ENCODE measurements at regions not wholly inside any gene's neighbourhood (a gene's known extent, or its start where the extent isn't known, plus 50 kb on each side); places are given as distances from the start of the nearest gene placed in this dataset.

DNA sequence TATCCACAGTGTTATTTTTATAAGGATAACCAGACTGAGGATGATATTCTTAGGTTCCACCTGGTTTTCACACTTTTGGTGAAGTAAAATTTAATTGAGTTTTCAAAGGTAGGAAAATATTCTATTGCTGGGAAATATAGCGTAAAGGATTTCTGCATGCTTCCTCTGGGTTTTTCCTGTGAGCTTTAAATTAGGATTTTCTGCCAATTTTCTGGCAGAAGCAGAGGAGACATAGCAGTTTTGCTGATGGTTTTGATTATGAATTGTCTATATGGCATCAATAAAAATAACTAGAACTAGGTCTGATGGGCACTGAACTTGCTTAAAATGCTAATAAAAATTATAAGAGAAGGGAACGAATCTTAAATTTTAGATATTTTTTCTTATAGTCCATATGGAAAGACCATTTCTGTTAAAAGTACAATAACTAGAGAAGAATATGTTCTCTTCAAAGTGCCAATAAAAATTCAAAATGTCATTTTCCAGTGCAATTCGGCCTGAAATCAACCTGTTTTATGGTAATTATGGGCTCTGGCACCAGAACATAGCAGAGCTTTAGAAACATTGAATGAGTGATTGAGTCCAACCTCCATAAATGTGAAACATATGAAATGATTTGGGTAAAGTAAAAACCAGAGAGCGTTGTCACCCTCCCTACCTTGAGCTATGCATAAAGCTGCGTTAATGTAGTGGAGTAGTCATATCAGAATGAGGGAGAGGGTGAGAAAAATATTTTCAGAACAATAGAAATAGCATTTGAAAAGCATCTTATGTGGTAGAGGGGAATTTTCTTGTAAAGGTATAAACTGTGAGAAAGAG is 279.7 kb downstream of the SPRY1 start:
- TF ChIP-seq GATA3 (IDR thresholded peaks at IDR 0.05; ENCODE audit: low read depth, low read length) (no peak), GATA2 (IDR thresholded peaks at IDR 0.05; ENCODE audit: low read depth, low read length) (no peak)

DNA sequence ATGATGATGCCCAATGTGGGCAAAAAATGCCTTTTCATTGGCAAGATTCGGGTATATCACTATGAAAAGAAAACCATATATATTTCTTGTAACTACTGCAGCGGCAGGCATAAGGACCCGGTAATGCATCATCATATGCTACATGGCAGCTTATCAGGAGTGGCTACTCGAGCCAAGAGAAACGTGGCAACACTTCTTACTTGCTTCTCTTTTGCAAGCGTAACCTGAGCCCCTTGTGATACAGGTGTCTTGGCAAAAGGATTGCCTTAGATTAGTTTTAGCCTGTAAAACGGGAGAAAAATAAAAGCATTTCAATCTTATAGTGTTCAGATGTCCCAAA is 280.3 kb downstream of the SPRY1 start:
- TF ChIP-seq GATA3 (IDR thresholded peaks at IDR 0.05; ENCODE audit: low read depth, low read length) (no peak), GATA2 (IDR thresholded peaks at IDR 0.05; ENCODE audit: low read depth, low read length) (no peak)

DNA sequence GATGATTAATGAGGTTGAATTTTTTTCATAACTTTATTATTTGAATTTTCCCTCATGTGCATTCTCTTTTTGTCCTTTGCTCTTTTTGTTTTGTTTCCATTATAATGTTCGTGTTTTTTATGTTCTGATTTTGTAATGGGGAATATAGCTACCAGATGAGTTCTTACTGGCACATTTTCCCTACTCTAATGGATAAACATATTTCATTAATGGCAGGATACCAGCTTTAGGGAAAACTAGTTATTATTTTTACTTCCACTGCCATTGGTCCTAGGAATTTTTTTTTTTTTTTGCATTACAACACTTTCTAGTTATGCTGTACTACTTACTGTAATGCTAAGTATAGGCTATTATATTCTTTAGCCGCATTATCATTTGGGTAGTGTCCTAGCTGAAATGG is 286.3 kb downstream of the SPRY1 start:
- no peak for TF ChIP-seq GATA2 (IDR thresholded peaks at IDR 0.05; ENCODE audit: low read depth, low read length)
- TF ChIP-seq GATA3 (IDR thresholded peaks at IDR 0.05; ENCODE audit: low read depth, low read length) = no peak

DNA sequence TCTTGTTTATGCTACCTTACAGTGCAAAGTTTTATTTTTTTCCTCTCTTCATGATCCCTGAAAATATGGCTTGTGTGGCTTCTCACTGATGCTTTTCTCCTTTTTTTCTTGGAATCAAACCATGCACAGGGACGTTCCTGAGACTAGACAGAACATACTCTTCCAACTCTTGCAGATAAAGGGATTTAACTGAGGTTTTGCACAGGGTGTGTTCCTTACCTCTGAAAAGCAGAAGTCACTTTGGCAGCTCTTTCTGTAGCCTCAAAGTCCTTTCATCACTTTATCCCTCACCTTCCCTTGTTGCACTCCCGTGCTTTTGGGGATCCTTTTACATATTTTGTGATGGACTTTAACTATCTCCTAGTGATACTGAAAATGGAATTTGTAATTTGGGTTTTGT is 300.1 kb downstream of the SPRY1 start:
- TF ChIP-seq GATA3 (IDR thresholded peaks at IDR 0.05; ENCODE audit: low read depth, low read length) (no peak), GATA2 (IDR thresholded peaks at IDR 0.05; ENCODE audit: low read depth, low read length) (no peak)

DNA sequence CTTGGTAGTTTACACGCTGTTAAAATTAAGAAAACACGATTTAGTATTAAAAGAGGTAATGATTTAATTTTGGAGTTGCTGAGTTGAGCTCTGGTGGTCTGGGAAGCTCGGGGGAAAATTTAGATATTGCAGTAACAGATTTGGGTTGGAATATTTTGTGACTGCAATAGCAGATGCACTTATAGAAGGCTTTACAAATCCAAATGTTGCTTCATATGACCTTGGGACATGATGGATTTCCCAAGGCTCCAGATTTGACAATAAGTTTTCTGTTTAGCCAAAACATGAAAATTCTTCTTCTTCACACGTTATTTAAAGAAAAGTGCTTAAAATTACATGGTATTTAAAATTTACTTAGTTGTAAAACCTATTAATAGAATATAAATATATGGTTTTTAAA is 302.0 kb downstream of the SPRY1 start:
- no peak for TF ChIP-seq GATA2 (IDR thresholded peaks at IDR 0.05; ENCODE audit: low read depth, low read length)
- TF ChIP-seq GATA3 (IDR thresholded peaks at IDR 0.05; ENCODE audit: low read depth, low read length) = no peak

DNA sequence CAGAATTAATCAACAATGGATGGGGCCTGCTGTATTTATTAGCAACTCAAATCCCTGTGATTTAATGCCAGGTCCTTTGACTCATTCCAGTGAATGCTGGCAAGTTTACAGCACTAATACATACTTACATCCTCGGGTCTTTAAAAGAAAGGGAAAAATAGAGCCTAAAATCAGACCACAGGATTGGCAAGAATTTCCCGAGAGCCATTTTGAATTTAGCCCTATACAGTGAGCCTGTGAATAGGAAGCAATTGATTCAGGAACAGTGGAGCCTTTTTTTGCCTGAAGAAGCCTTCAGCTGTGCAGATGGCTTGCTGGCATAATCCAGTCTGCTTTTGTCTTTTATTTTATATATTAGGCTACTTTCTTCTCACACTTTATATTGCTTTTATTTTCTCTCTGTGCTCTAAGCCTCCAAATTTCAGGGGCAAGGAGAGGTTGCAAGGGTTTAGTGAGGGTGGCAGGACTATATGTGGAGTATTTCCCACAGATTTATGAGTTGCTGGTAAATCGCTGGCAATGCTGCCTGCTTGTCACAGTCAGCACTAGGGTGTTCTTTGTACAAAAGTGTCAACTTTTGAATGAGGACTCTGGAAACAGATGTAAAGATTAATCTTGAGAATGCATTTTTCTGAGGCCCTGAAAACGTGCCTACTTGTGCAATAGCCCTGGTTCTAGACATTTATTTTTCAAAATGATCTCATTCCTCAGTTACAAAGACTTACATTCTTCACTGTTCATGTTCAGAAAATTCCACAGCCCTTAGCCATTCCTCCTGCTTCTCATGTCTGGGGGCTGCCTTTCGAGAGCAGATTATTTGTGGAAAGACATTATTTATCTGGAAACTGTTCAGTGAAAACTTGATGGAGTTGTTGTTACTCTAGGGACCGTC is 303.5 kb downstream of the SPRY1 start:
- TF ChIP-seq GATA2 (IDR thresholded peaks at IDR 0.05; ENCODE audit: low read depth, low read length) (no peak), GATA3 (IDR thresholded peaks at IDR 0.05; ENCODE audit: low read depth, low read length) (no peak)

DNA sequence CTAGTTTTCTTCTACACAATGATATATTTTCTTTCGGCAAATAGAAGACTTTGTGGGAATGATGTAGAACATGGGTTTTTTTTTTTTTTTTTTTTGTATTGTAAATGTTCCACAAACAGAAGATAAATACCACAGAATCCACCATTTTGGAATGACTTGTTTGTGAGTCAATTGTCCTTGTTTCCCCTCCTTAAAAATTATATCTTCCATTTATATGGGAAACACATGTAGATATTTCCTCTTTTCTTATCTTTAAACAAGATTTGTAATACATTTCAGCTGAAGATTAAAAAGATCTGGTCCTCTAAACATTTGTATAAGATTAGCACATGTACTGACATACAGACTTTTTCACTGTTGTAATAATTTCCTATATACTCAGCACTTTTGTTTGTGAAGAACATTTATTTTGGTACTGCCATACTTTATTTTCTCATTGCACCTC is 304.6 kb downstream of the SPRY1 start:
- TF ChIP-seq GATA2 (IDR thresholded peaks at IDR 0.05; ENCODE audit: low read depth, low read length) (no peak), GATA3 (IDR thresholded peaks at IDR 0.05; ENCODE audit: low read depth, low read length) (no peak)

DNA sequence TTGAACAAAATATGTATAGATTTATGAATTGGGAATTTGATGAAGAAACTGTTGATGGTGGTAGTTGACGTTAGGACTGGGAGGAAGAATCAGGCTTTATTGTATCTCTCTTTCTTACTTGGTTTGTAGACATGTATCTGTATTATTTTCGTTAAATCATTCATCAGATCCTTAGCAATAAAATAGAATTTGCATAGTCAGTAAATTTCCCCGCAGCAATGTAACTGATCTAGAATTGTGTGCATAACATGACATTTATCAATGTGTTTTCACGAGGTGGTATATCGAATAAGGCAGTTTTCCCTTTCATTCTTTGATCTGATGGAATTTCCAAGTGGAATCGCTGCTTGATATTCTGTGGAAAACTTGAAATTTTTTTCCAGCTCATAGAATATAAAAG is 308.8 kb downstream of the SPRY1 start:
- TF ChIP-seq GATA3 (IDR thresholded peaks at IDR 0.05; ENCODE audit: low read depth, low read length) (no peak), GATA2 (IDR thresholded peaks at IDR 0.05; ENCODE audit: low read depth, low read length) (no peak)

DNA sequence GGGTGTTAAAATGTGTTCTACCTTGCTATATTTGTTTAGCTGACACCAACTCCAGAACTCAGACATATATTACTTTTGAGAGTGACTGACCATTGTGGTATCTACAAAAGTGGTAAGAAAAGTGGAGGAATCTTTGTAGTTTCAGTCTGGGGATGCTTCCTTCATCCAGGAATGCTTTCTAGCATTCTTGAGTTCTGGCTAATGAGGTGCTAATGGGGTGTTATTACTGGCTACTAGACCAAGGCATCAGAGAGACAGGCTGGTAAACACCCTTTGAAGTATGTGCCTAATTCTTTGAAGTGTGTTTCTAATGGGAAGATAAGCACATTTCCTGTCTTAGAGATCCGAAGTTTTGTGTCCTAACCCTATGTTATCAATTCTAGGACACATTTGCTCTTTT is 310.4 kb downstream of the SPRY1 start:
- TF ChIP-seq GATA2 (IDR thresholded peaks at IDR 0.05; ENCODE audit: low read depth, low read length) = no peak
- no peak for TF ChIP-seq GATA3 (IDR thresholded peaks at IDR 0.05; ENCODE audit: low read depth, low read length)

DNA sequence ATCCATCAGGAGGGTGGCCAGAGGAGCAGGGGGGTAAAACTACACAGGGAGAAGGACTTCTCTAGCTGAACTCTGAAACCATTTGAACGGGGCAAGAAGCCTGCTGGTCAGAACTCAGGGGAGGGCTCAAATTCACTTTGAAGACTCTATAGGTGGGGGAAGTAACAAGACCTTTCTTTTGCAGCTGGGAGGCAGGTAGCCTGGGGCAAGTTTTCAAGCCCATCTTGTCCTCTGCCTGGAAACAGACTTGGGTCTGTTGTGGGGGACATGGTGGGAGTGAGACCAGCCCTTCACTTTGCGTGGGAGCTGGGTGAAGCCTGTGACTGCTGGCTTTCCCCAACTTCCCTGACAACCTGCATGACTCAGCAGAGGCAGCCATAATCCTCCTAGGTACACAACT is 312.3 kb downstream of the SPRY1 start:
- TF ChIP-seq GATA2 (IDR thresholded peaks at IDR 0.05; ENCODE audit: low read depth, low read length) (no peak), GATA3 (IDR thresholded peaks at IDR 0.05; ENCODE audit: low read depth, low read length) (no peak)

DNA sequence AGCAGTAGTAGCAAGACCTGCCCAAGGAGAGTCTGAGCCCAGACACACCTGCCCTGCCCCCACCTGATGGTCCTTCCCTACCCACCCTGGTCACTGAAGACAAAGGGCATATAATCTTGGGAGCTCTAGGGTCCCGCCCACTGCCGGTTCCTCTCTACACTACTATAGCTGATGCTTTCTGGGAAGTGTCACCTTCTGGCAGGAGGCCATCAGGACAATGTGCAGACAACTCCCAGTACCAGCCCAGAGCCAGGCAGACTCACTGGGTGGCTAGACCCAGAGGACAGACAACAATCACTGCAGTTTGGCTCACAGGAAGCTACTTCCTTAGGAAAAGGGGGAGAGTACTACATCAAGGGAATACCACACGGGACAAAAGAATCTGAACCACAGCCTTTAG is 312.7 kb downstream of the SPRY1 start:
- no peak for TF ChIP-seq GATA3 (IDR thresholded peaks at IDR 0.05; ENCODE audit: low read depth, low read length)
- no peak for TF ChIP-seq GATA2 (IDR thresholded peaks at IDR 0.05; ENCODE audit: low read depth, low read length)

DNA sequence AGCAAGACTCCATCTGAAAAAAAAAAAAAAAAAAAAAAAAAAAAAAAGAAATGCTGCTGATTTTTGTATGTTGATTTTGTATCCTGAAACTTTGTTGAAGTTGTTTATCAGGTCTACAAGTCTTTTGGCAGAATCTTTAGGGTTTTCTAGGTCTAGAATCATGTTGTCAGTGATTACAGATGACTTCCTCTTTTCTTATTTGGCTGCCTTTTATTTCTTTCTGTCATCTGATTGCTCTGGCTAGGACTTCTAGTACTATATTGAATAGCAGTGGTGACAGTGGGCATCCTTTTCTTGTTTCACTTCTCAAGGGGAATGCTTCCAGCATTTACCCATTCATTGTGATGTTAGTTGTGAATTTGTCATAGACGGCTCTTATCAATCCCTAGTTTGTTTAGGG is 334.4 kb downstream of the SPRY1 start:
- TF ChIP-seq GATA3 (IDR thresholded peaks at IDR 0.05; ENCODE audit: low read depth, low read length) (no peak), GATA2 (IDR thresholded peaks at IDR 0.05; ENCODE audit: low read depth, low read length) (no peak)

DNA sequence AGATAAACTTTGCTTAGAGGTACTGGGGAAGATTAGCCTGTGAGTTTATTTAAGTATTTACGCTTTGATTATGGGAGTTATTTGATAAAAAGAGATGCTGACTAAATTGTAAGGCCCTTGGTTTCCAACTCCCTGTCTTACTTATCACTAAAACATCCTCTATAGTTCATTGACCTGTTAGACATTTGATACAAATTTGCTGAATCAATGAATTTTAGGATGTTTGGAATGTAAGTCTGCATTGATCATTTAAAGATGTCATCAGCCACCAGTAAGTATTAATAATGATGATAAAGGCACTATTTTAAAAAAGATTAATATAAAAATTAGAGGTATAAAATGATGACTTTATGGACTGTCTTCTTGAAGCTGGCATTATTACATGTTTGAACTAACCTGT is 340.6 kb downstream of the SPRY1 start:
- TF ChIP-seq GATA3 (IDR thresholded peaks at IDR 0.05; ENCODE audit: low read depth, low read length) (no peak), GATA2 (IDR thresholded peaks at IDR 0.05; ENCODE audit: low read depth, low read length) (no peak)

DNA sequence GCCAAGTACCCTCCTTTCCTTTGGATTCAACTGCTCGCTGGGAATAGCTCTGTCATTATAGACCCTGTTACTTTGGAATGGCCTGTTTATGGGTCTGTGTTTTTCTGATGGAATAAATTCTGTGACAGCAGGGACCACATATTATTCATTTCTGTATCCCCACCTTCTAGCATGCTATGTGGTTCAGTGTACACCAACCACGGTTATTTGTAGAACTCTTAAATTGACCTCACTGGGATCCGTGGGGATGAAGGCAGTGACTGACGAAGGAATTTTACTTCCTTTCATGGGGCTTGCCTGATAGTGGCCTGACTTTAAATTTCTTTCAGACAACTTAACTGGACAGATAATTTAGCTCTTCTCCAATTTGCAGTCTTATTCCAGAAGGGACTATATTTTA is 343.2 kb downstream of the SPRY1 start:
- TF ChIP-seq GATA2 (IDR thresholded peaks at IDR 0.05; ENCODE audit: low read depth, low read length) = no peak

DNA sequence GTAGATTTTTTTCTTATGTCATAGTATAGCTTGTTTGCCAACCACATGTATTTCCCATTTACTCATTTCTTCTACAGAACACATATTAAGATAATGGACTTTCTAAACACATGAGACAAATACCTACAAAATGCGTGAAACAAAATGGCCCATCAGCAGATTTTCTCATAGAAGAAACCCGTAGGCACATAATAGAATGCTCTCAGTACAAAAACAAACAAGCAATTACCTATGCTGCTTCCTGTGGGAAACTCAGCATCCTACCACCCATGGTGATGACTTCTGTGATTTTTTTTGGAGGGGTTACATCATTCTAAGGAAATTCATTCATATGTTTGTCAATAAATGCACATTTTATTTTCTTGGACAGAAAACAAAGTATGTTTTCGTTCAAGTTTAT is 343.6 kb downstream of the SPRY1 start:
- TF ChIP-seq GATA3 (IDR thresholded peaks at IDR 0.05; ENCODE audit: low read depth, low read length) (no peak), GATA2 (IDR thresholded peaks at IDR 0.05; ENCODE audit: low read depth, low read length) (no peak)

All from SH-SY5Y (cell line).